ENCODE measurements at regions not wholly inside any gene's neighbourhood (a gene's known extent, or its start where the extent isn't known, plus 50 kb on each side); places are given as distances from the start of the nearest gene placed in this dataset.

- TF ChIP-seq CTCF (IDR thresholded peaks at IDR 0.05): no peak
- TF ChIP-seq POLR2AphosphoS5 (IDR thresholded peaks at IDR 0.05): no peak
Observed at GRCh38 chr6:16944596-16944995, 157.3 kb upstream of the STMND1 start.

All from prostate gland (tissue), 2 donors.